GM23338 (cell line): ENCODE measurements at regions not wholly inside any gene's neighbourhood (a gene's known extent, or its start where the extent isn't known, plus 50 kb on each side); places are given as distances from the start of the nearest gene placed in this dataset.

ENCODE experiments used
- ATAC-seq: fragments of 200-7000 bp; cut with Tn5 transposase; 3 replicates; pipeline ENCODE4 v1.9.1; 2020
- DNase-seq: peaks from one replicate; pipeline ENCODE4 v3.0.0-alpha.2; 2015; ENCODE audit warnings: low spot score
- H2AFZ ChIP-seq: fragments of 200-600 bp; sonication (generic); 2 replicates; pipeline ENCODE4 v1.8.0; 2016; ENCODE audit warnings: antibody characterized with exemption, mild to moderate bottlenecking, moderate library complexity
- H3F3A ChIP-seq: fragments of 200-600 bp; sonication (generic); replicated peaks from 2 replicates; pipeline ENCODE4 v1.8.0; 2017; ENCODE audit warnings: antibody characterized with exemption, mixed run types, low read depth
- H3K27ac ChIP-seq: fragments of 200-600 bp; sonication (generic); 2 replicates; pipeline ENCODE4 v1.6.1; 2016; ENCODE audit warnings: low read depth
- H3K27me3 ChIP-seq: fragments of 200-600 bp; sonication (generic); 2 replicates; pipeline ENCODE4 v1.8.0; 2016; ENCODE audit warnings: mild to moderate bottlenecking, mixed run types, moderate library complexity; ENCODE audit not compliant: insufficient read depth
- H3K36me3 ChIP-seq: fragments of 200-600 bp; sonication (generic); 2 replicates; pipeline ENCODE4 v1.8.0; 2016; ENCODE audit warnings: mild to moderate bottlenecking; ENCODE audit not compliant: insufficient read depth
- H3K4me1 ChIP-seq: fragments of 200-600 bp; sonication (generic); 2 replicates; pipeline ENCODE4 v1.8.0; 2016; ENCODE audit warnings: mild to moderate bottlenecking, moderate library complexity; ENCODE audit not compliant: insufficient read depth
- H3K4me2 ChIP-seq: fragments of 200-600 bp; sonication (generic); 2 replicates; pipeline ENCODE4 v1.7.1; 2017; ENCODE audit warnings: mixed run types
- H3K4me3 ChIP-seq: fragments of 200-600 bp; sonication (generic); 2 replicates; pipeline ENCODE4 v1.6.1; 2016; ENCODE audit warnings: mixed run types
- H3K79me2 ChIP-seq: fragments of 200-600 bp; sonication (generic); replicated peaks from 2 replicates; pipeline ENCODE4 v1.8.0; 2017; ENCODE audit warnings: mild to moderate bottlenecking; ENCODE audit not compliant: insufficient read depth
- H3K9me2 ChIP-seq: fragments of 200-600 bp; sonication (generic); 2 replicates; pipeline ENCODE4 v1.8.0; 2017; ENCODE audit not compliant: insufficient read depth
- H4K20me1 ChIP-seq: fragments of 200-600 bp; sonication (generic); replicated peaks from 2 replicates; pipeline ENCODE4 v1.8.0; 2017; ENCODE audit warnings: mild to moderate bottlenecking; ENCODE audit not compliant: insufficient read depth
- H3K27ac Mint-ChIP-seq: 2 replicates; pipeline ENCODE4 v1.8.0; 2020; ENCODE audit warnings: inconsistent platforms, mild to moderate bottlenecking, moderate library complexity, mixed read lengths
- H3K27me3 Mint-ChIP-seq: 3 replicates; pipeline ENCODE4 v1.8.0; 2022; ENCODE audit warnings: low read depth, mild to moderate bottlenecking, moderate library complexity, mixed read lengths, inconsistent platforms; ENCODE audit not compliant: insufficient read depth, poor library complexity
- H3K36me3 Mint-ChIP-seq: 3 replicates; pipeline ENCODE4 v1.8.0; 2021; ENCODE audit warnings: low read depth, mild to moderate bottlenecking, inconsistent platforms, moderate library complexity, mixed read lengths
- H3K4me1 Mint-ChIP-seq: 3 replicates; pipeline ENCODE4 v1.8.0; 2020; ENCODE audit warnings: mild to moderate bottlenecking, inconsistent platforms, mixed read lengths
- H3K4me3 Mint-ChIP-seq: 3 replicates; pipeline ENCODE4 v1.8.0; 2021; ENCODE audit warnings: moderate library complexity, mild to moderate bottlenecking, inconsistent platforms, mixed read lengths
- H3K9me3 Mint-ChIP-seq: 3 replicates; pipeline ENCODE4 v1.8.0; 2020; ENCODE audit warnings: moderate library complexity, mild to moderate bottlenecking, inconsistent platforms, mixed read lengths
- CREB1 ChIP-seq: fragments of 250-450 bp; sonication (Bioruptor Pico); IDR thresholded peaks from 2 replicates; pipeline ENCODE4 v1.5.0; 2020; ENCODE audit warnings: low read depth, mild to moderate bottlenecking, moderate library complexity
- EZH2 ChIP-seq: fragments of 200-600 bp; sonication (generic); IDR thresholded peaks from one replicate; pipeline ENCODE4 v1.8.0; 2017; ENCODE audit warnings: antibody characterized with exemption, mild to moderate bottlenecking, low read depth; ENCODE audit not compliant: unreplicated experiment
- EZH2phosphoT487 ChIP-seq: fragments of 200-600 bp; sonication (generic); IDR thresholded peaks from one replicate; pipeline ENCODE4 v1.8.1; 2018; ENCODE audit warnings: antibody characterized with exemption; ENCODE audit not compliant: unreplicated experiment
- JUNB ChIP-seq: IDR thresholded peaks from one replicate; pipeline ENCODE4 v1.6.1; 2016; ENCODE audit warnings: antibody characterized with exemption; ENCODE audit not compliant: unreplicated experiment
- NANOG ChIP-seq: IDR thresholded peaks from 2 replicates; pipeline ENCODE4 v1.6.1; 2016; ENCODE audit warnings: antibody characterized with exemption, borderline replicate concordance
- POLR2AphosphoS5 ChIP-seq: IDR thresholded peaks from 2 replicates; pipeline ENCODE4 v1.6.1; 2016; ENCODE audit warnings: antibody characterized with exemption, low read depth
- STAT1 ChIP-seq: IDR thresholded peaks from one replicate; pipeline ENCODE4 v1.6.1; 2016; ENCODE audit warnings: antibody characterized with exemption; ENCODE audit not compliant: unreplicated experiment
- ZNF114 ChIP-seq: fragments of 250-450 bp; sonication (Bioruptor Pico); IDR thresholded peaks from 2 replicates; pipeline ENCODE4 v1.5.0; 2020; ENCODE audit warnings: mild to moderate bottlenecking, moderate library complexity
- ZNF331 ChIP-seq: fragments of 250-450 bp; sonication (Bioruptor Pico); IDR thresholded peaks from 2 replicates; pipeline ENCODE4 v1.5.0; 2020; ENCODE audit warnings: low read depth, mild to moderate bottlenecking, moderate library complexity
- ZNF462 ChIP-seq: fragments of 250-450 bp; sonication (Bioruptor Pico); IDR thresholded peaks from 2 replicates; pipeline ENCODE4 v1.5.0; 2020; ENCODE audit warnings: mild to moderate bottlenecking, moderate library complexity
- TF ChIP-seq, protein P1 (sequence below): IDR thresholded peaks from one replicate; pipeline ENCODE4 v1.6.1; 2018; ENCODE audit warnings: antibody characterized with exemption; ENCODE audit not compliant: unreplicated experiment
- TF ChIP-seq, protein P2 (sequence below): IDR thresholded peaks from 2 replicates; pipeline ENCODE4 v1.6.1; 2016; ENCODE audit warnings: antibody characterized with exemption
- TF ChIP-seq, protein P3 (sequence below), 2 experiments: fragments of 200-600 bp in 1 of 2; sonication (generic) in 1 of 2; conservative IDR thresholded peaks; 2 replicates each; pipeline versions ENCODE4 v1.5.1 to v1.6.1; 2016 to 2017; ENCODE audit warnings: antibody characterized with exemption in 2 of 2, low read depth in 2 of 2, mild to moderate bottlenecking in 2 of 2, moderate library complexity in 1 of 2

DNA sequence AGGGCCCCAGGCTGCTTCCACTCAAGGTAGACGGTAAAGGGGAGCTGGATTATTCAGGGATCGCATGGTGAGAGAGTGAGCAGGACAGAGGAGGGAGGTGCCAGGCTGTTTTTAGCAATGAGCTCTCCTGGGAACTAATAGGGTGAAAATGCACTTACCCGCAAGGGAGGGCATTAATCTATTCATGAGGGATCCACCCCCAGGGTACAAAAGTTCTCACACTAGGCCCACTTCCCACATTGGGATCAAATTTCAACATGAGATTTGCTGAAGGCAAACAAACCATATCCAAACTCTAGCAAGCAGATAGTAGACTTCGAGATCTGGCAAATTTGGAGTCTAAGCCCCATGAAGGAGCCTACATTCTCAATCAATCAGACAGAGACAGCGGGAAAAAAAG is 408.6 kb downstream of the RNF144B start:
- Mint-ChIP-seq H3K4me3 (no peak overlapping the region), H3K9me3 (no peaks in the 10 kb centered on the region), H3K4me1 (peaks cover 5% of the 10 kb centered on the region; the same call in 2 of the 3 replicates), H3K36me3 (no peaks in the 10 kb centered on the region), H3K27ac (0 out of 2 replicates have a peak overlapping the region, but pooled peaks have one; percentile 49), H3K27me3 (no peaks in the 10 kb centered on the region)
- H3K4me1 ChIP-seq, result no peaks in the 10 kb centered on the region; the same call in none of the 2 replicates
- no peaks in the 10 kb centered on the region for H3F3A ChIP-seq
- H3K27me3 ChIP-seq, result no peaks in the 10 kb centered on the region
- H3K4me2 ChIP-seq, result no peak overlapping the region
- peaks cover 14% of the 10 kb centered on the region for H3K9me2 ChIP-seq
- DNase-seq (no peak), ATAC-seq (no peak)
- H2AFZ ChIP-seq, result peak overlapping the region; percentile 1; the same call in 1 of the 2 replicates
- no peak for TF ChIP-seq CREB1 (CRISPR knock-in tag)
- no peak for TF ChIP-seq STAT1
- TF ChIP-seq NANOG, result no peak
- no peak for TF ChIP-seq EZH2
- no peak for TF ChIP-seq POLR2AphosphoS5
- TF ChIP-seq ZNF114 (CRISPR knock-in tag), result no peak
- TF ChIP-seq ZNF331, result no peak
- TF ChIP-seq JUNB, result no peak
- no peak for TF ChIP-seq EZH2phosphoT487
- TF ChIP-seq, protein P1, sequence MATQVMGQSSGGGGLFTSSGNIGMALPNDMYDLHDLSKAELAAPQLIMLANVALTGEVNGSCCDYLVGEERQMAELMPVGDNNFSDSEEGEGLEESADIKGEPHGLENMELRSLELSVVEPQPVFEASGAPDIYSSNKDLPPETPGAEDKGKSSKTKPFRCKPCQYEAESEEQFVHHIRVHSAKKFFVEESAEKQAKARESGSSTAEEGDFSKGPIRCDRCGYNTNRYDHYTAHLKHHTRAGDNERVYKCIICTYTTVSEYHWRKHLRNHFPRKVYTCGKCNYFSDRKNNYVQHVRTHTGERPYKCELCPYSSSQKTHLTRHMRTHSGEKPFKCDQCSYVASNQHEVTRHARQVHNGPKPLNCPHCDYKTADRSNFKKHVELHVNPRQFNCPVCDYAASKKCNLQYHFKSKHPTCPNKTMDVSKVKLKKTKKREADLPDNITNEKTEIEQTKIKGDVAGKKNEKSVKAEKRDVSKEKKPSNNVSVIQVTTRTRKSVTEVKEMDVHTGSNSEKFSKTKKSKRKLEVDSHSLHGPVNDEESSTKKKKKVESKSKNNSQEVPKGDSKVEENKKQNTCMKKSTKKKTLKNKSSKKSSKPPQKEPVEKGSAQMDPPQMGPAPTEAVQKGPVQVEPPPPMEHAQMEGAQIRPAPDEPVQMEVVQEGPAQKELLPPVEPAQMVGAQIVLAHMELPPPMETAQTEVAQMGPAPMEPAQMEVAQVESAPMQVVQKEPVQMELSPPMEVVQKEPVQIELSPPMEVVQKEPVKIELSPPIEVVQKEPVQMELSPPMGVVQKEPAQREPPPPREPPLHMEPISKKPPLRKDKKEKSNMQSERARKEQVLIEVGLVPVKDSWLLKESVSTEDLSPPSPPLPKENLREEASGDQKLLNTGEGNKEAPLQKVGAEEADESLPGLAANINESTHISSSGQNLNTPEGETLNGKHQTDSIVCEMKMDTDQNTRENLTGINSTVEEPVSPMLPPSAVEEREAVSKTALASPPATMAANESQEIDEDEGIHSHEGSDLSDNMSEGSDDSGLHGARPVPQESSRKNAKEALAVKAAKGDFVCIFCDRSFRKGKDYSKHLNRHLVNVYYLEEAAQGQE, result no peak
- TF ChIP-seq ZNF462 (CRISPR knock-in tag), result no peak
- TF ChIP-seq, protein P2, sequence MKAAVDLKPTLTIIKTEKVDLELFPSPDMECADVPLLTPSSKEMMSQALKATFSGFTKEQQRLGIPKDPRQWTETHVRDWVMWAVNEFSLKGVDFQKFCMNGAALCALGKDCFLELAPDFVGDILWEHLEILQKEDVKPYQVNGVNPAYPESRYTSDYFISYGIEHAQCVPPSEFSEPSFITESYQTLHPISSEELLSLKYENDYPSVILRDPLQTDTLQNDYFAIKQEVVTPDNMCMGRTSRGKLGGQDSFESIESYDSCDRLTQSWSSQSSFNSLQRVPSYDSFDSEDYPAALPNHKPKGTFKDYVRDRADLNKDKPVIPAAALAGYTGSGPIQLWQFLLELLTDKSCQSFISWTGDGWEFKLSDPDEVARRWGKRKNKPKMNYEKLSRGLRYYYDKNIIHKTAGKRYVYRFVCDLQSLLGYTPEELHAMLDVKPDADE, result no peak
- TF ChIP-seq, protein P3, sequence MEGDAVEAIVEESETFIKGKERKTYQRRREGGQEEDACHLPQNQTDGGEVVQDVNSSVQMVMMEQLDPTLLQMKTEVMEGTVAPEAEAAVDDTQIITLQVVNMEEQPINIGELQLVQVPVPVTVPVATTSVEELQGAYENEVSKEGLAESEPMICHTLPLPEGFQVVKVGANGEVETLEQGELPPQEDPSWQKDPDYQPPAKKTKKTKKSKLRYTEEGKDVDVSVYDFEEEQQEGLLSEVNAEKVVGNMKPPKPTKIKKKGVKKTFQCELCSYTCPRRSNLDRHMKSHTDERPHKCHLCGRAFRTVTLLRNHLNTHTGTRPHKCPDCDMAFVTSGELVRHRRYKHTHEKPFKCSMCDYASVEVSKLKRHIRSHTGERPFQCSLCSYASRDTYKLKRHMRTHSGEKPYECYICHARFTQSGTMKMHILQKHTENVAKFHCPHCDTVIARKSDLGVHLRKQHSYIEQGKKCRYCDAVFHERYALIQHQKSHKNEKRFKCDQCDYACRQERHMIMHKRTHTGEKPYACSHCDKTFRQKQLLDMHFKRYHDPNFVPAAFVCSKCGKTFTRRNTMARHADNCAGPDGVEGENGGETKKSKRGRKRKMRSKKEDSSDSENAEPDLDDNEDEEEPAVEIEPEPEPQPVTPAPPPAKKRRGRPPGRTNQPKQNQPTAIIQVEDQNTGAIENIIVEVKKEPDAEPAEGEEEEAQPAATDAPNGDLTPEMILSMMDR (conservative IDR thresholded peaks at IDR 0.05; ENCODE audit: low read depth in 2 of 2), result no peak
- no peak overlapping the region for H3K4me3 ChIP-seq
- no peak overlapping the region for H3K27ac ChIP-seq
- no peaks in the 10 kb centered on the region for H4K20me1 ChIP-seq
- H3K79me2 ChIP-seq, result no peaks in the 10 kb centered on the region
- H3K36me3 ChIP-seq, result no peaks in the 10 kb centered on the region
